Kidney (tissue), 13 donors: ENCODE measurements at regions not wholly inside any gene's neighbourhood (a gene's known extent, or its start where the extent isn't known, plus 50 kb on each side); places are given as distances from the start of the nearest gene placed in this dataset.

Experiments
- DNase-seq, 5 donors: peaks; one replicate each; pipeline ENCODE4 v3.0.0-alpha.2; 2013 to 2020
- FAIRE-seq: peaks from 2 replicates; lab custom pipeline; 2012; peaks lifted over from hg19 to GRCh38; lab: Jason Lieb, UNC
- H3K27ac ChIP-seq, 2 donors: one replicate each; pipeline ENCODE4 v1.7.0; 2013; ENCODE audit warnings: low read depth in 2 of 2, low read length in 2 of 2, inconsistent platforms in 1 of 2
- H3K27me3 ChIP-seq: one replicate; pipeline ENCODE4 v1.7.1; 2013; ENCODE audit warnings: low read length, inconsistent platforms; ENCODE audit not compliant: control insufficient read depth, insufficient read depth
- H3K36me3 ChIP-seq, 3 donors: one replicate each; pipeline versions ENCODE4 v1.7.0 to v1.7.1; 2013; ENCODE audit warnings: low read length in 3 of 3, control low read depth in 1 of 3, inconsistent platforms in 1 of 3; ENCODE audit not compliant: insufficient read depth in 3 of 3, control insufficient read depth in 2 of 3
- H3K4me1 ChIP-seq, 3 donors: one replicate each; pipeline versions ENCODE4 v1.7.0 to v1.7.1; 2013; ENCODE audit warnings: low read length in 3 of 3, inconsistent platforms in 1 of 3, low read depth in 1 of 3; ENCODE audit not compliant: control insufficient read depth in 2 of 3, insufficient read depth in 2 of 3
- H3K4me3 ChIP-seq, 3 donors: one replicate each; pipeline versions ENCODE4 v1.7.0 to v1.8.1; 2013; ENCODE audit warnings: low read length in 3 of 3, control low read depth in 1 of 3, inconsistent platforms in 1 of 3
- H3K9ac ChIP-seq, 3 donors: one replicate each; pipeline versions ENCODE4 v1.7.0 to v1.7.1; 2013; ENCODE audit warnings: low read length in 3 of 3, control low read depth in 1 of 3, inconsistent platforms in 1 of 3
- H3K9me3 ChIP-seq, 3 donors: one replicate each; pipeline versions ENCODE4 v1.7.0 to v1.7.1; 2013; ENCODE audit warnings: low read length in 3 of 3, control low read depth in 1 of 3, inconsistent platforms in 1 of 3; ENCODE audit not compliant: control insufficient read depth in 2 of 3, insufficient read depth in 1 of 3
- intact Hi-C: fragments of 100-400 bp; cut with DNase I; formaldehyde crosslinking; loops from one replicate; pipeline ENCODE4 v1.11.1; 2022
- TF ChIP-seq, protein P1 (sequence below): IDR thresholded peaks from 3 replicates; pipeline ENCODE4 v1.5.1; 2012; ENCODE audit warnings: mild to moderate bottlenecking, moderate library complexity, borderline replicate concordance; ENCODE audit not compliant: insufficient read depth; ENCODE audit errors: extremely low read depth
- donor health status: control.
- donor health status: control.
- donor health status: control.
- donor health status: control.
- donor health status: control.
- donor health status: DM: yes; HTN: yes; CAD: no.
- donor health status: Normal renal cell carcinoma (clear cell type).

DNA sequence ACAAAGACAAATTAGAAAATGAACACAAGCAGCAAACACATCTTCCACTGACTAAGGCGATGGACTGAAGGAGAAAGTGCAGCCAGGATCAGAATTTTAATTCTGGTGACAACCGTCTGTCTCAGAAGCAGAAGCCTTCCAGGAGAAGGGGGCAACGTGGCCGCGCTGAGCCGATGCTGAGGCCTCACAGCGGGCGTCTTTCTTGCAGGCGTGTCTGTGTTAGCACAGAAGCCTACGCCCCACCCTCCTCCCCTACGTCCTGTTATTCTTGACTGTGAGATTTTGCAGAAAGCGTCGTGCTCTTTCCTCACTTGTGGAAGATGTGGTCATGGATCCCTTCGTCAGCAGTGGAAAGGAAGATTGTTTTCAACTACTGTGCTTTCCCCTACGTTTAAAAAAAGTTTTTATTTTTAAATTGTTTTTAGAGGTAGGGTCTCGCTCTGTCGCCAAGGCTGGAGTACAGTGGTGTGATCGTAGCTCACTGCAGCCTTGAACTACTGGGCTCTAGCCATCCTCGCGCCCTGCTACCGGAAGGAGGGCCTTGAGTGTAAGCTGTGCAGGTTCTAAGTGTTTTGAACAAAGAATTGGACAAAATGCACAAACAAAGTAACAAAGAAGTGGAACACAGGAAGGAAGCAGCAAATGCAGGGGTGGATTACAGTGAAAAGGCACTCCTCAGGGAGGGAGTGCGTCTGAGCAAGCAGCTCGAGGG, 422.0 kb downstream of the GALR1 start:
- FAIRE-seq: no peak

DNA sequence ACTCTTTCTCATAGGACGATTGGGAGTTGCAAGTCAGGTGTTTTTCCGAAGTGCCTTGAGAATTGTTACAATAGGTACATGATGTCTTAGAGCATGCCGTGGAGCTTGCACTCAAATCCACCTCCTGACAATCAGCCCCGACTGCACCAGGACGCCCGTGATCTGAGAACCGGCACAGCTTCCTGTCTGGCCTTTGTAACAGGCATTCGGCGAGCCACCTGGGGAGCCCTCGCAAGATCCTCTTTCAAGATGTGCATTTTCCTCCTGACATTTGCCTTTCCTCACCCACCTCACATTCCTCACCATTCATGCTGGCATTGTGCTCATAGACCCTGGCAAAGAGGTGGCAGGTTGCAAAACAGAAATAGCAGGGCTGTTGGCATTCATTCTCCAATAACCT, 427.3 kb downstream of the GALR1 start:
- Histone ChIP-seq H3K9me3 (no peaks in the 10 kb centered on the region), H3K27me3 (no peaks in the 10 kb centered on the region), H3K36me3 (no peaks in the 10 kb centered on the region), H3K4me1 (no peaks in the 10 kb centered on the region), H3K27ac (no peak overlapping the region), H3K4me3 (no peak overlapping the region), H3K9ac (no peak overlapping the region)
- DNase-seq (no peak), FAIRE-seq (no peak)
- TF ChIP-seq, protein P1, sequence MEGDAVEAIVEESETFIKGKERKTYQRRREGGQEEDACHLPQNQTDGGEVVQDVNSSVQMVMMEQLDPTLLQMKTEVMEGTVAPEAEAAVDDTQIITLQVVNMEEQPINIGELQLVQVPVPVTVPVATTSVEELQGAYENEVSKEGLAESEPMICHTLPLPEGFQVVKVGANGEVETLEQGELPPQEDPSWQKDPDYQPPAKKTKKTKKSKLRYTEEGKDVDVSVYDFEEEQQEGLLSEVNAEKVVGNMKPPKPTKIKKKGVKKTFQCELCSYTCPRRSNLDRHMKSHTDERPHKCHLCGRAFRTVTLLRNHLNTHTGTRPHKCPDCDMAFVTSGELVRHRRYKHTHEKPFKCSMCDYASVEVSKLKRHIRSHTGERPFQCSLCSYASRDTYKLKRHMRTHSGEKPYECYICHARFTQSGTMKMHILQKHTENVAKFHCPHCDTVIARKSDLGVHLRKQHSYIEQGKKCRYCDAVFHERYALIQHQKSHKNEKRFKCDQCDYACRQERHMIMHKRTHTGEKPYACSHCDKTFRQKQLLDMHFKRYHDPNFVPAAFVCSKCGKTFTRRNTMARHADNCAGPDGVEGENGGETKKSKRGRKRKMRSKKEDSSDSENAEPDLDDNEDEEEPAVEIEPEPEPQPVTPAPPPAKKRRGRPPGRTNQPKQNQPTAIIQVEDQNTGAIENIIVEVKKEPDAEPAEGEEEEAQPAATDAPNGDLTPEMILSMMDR: no peak
- intact Hi-C loops: no loop called here

More for the DNA sequence above, 422.0 kb downstream of the GALR1 start:
- Histone ChIP-seq H3K9me3 (no peaks in the 10 kb centered on the region), H3K9ac (no peak overlapping the region), H3K27ac (no peak overlapping the region), H3K4me1 (no peaks in the 10 kb centered on the region), H3K27me3 (no peaks in the 10 kb centered on the region), H3K4me3 (no peak overlapping the region), H3K36me3 (no peaks in the 10 kb centered on the region)
- intact Hi-C loops: no loop called here
- DNase-seq: peak in 1 of 5 donors; percentile 18
- TF ChIP-seq, protein P1: no peak

DNA sequence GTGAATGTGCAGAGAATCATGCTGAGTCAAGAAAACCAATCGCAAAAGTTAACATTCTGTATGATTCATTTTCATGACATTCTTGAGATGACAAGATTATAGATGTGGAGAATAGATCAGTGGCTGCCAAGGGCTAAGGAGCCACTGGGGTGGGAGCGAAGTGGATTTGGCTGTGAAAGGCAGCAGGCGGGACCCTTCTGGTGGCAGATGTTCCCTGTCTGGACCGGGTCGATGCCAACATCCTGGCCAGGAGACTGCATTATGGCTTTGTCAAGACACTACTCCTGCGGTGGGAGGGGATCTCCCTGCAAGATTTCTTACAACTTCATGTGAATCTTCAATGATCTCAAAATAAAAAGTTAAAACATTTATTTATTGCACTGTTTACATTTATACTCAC, 427.9 kb downstream of the GALR1 start:
- H3K9me3 ChIP-seq: no peaks in the 10 kb centered on the region
- H3K27ac ChIP-seq: no peak overlapping the region
- no peaks in the 10 kb centered on the region for H3K27me3 ChIP-seq
- no peaks in the 10 kb centered on the region for H3K36me3 ChIP-seq
- DNase-seq: no peak
- no peak for FAIRE-seq
- intact Hi-C loops: no loop called here
- TF ChIP-seq, protein P1: no peak
- no peak overlapping the region for H3K4me3 ChIP-seq
- H3K4me1 ChIP-seq: no peaks in the 10 kb centered on the region
- H3K9ac ChIP-seq: no peak overlapping the region
